Activated T-cell treated with anti-CD3 and anti-CD28 coated beads for 48 hours (primary cell): ENCODE measurements at regions not wholly inside any gene's neighbourhood (a gene's known extent, or its start where the extent isn't known, plus 50 kb on each side); places are given as distances from the start of the nearest gene placed in this dataset.
"Not testable (repeated sequence)": the region's sequence is repeated elsewhere in the genome, so short reads cannot be mapped to it uniquely, and the experiment has no call there.

Source experiments
- DNase-seq: peaks from one replicate; pipeline ENCODE4 v3.0.0-alpha.2; 2020; ENCODE audit warnings: low read depth

- DNase-seq, result no peak
These were observed 348.9 kb downstream of the FLRT2 start for GRCh38 chr14:85878874-85879273.

GRCh38 chr14:85873006-85873405, 343.1 kb downstream of the FLRT2 start:
- no peak for DNase-seq

GRCh38 chr14:85867450-85867849, 337.5 kb downstream of the FLRT2 start:
- DNase-seq, result no peak

GRCh38 chr14:85865701-85866100, 335.8 kb downstream of the FLRT2 start:
- no peak for DNase-seq

- no peak for DNase-seq
These were observed 328.7 kb downstream of the FLRT2 start for GRCh38 chr14:85858634-85859033.

- DNase-seq, result no peak
These were observed 326.5 kb downstream of the FLRT2 start for GRCh38 chr14:85856430-85856829.

GRCh38 chr14:85853996-85854526, 324.1 kb downstream of the FLRT2 start:
- no peak for DNase-seq

GRCh38 chr14:85852906-85853305, 323.0 kb downstream of the FLRT2 start:
- DNase-seq, result no peak

- not testable (repeated sequence) for DNase-seq
These were observed 322.2 kb downstream of the FLRT2 start for GRCh38 chr14:85852123-85852522.

GRCh38 chr14:85830549-85830948, 300.6 kb downstream of the FLRT2 start:
- not testable (repeated sequence) for DNase-seq

GRCh38 chr14:85829601-85830000, 299.7 kb downstream of the FLRT2 start:
- not testable (repeated sequence) for DNase-seq

- no peak for DNase-seq
These were observed 294.6 kb downstream of the FLRT2 start for GRCh38 chr14:85824526-85824925.

- no peak for DNase-seq
These were observed 292.3 kb downstream of the FLRT2 start for GRCh38 chr14:85822236-85822635.

GRCh38 chr14:85817430-85817829, 287.5 kb downstream of the FLRT2 start:
- no peak for DNase-seq

- DNase-seq, result no peak
These were observed 283.1 kb downstream of the FLRT2 start for GRCh38 chr14:85813040-85813439.

GRCh38 chr14:85811340-85811739, 281.4 kb downstream of the FLRT2 start:
- DNase-seq, result no peak

GRCh38 chr14:85799668-85800067, 269.7 kb downstream of the FLRT2 start:
- no peak for DNase-seq

GRCh38 chr14:85798856-85799255, 268.9 kb downstream of the FLRT2 start:
- DNase-seq, result no peak

- DNase-seq, result no peak
These were observed 263.6 kb downstream of the FLRT2 start for GRCh38 chr14:85793533-85793932.

- no peak for DNase-seq
These were observed 259.6 kb downstream of the FLRT2 start for GRCh38 chr14:85789506-85789905.

- DNase-seq, result no peak
These were observed 258.7 kb downstream of the FLRT2 start for GRCh38 chr14:85788470-85789233.

- DNase-seq, result no peak
These were observed 236.4 kb downstream of the FLRT2 start for GRCh38 chr14:85766295-85766694.

GRCh38 chr14:85764822-85765221, 234.9 kb downstream of the FLRT2 start:
- DNase-seq, result no peak

GRCh38 chr14:85762526-85762925, 232.6 kb downstream of the FLRT2 start:
- DNase-seq, result no peak
